ENCODE measurements at regions not wholly inside any gene's neighbourhood (a gene's known extent, or its start where the extent isn't known, plus 50 kb on each side); places are given as distances from the start of the nearest gene placed in this dataset.

- H3K27ac ChIP-seq, result no peak overlapping the region
- no peak overlapping the region for H3K4me3 ChIP-seq
- no peaks in the 10 kb centered on the region for H3K27me3 ChIP-seq
- TF ChIP-seq CTCF (IDR thresholded peaks at IDR 0.05 in 4 of 5, conservative IDR thresholded peaks at IDR 0.05 in 1 of 5) (no peak), POLR2A (IDR thresholded peaks at IDR 0.05) (no peak)
- ATAC-seq (peak; percentile 56 to 90), DNase-seq (no peak)
- peaks cover 0 to 11% of the 10 kb centered on the region in 2 donors for H3K4me1 ChIP-seq
- intact Hi-C loops (cut with DNase I; ENCODE audit: low total_unique reads) (no loop called here), in situ Hi-C loops (cut with MboI; ENCODE audit: low sequenced_read_pairs in 4 of 4) (no loop called here)
- no peaks in the 10 kb centered on the region for H3K36me3 ChIP-seq
- H3K9me3 ChIP-seq, result no peaks in the 10 kb centered on the region
These were observed 121.1 kb upstream of the SLC35B3 start for GRCh38 chr6:8556370-8557013.

GRCh38 chr6:8551993-8552392 is 116.6 kb upstream of the SLC35B3 start:
- no peak for ATAC-seq
- TF ChIP-seq CTCF (IDR thresholded peaks at IDR 0.05 in 4 of 5, conservative IDR thresholded peaks at IDR 0.05 in 1 of 5), result no peak
- H3K36me3 ChIP-seq, result no peaks in the 10 kb centered on the region
- H3K4me3 ChIP-seq, result no peak overlapping the region
- no peaks in the 10 kb centered on the region for H3K9me3 ChIP-seq
- H3K27me3 ChIP-seq, result no peaks in the 10 kb centered on the region
- intact Hi-C loops (cut with DNase I; ENCODE audit: low total_unique reads), result no loop called here
- in situ Hi-C loops (cut with MboI; ENCODE audit: low sequenced_read_pairs in 4 of 4), result no loop called here
- no peak for DNase-seq
- H3K4me1 ChIP-seq, result peaks cover 0 to 7% of the 10 kb centered on the region in 2 donors
- H3K27ac ChIP-seq, result no peak overlapping the region

GRCh38 chr6:8551386-8551785 is 116.0 kb upstream of the SLC35B3 start:
- H3K4me3 ChIP-seq, result no peak overlapping the region
- no peaks in the 10 kb centered on the region for H3K36me3 ChIP-seq
- no peak for DNase-seq
- H3K4me1 ChIP-seq, result peaks cover 0 to 4% of the 10 kb centered on the region in 2 donors
- TF ChIP-seq CTCF (IDR thresholded peaks at IDR 0.05 in 4 of 5, conservative IDR thresholded peaks at IDR 0.05 in 1 of 5), result no peak
- TF ChIP-seq POLR2A (IDR thresholded peaks at IDR 0.05), result no peak
- no peak overlapping the region for H3K27ac ChIP-seq
- in situ Hi-C loops (cut with MboI; ENCODE audit: low sequenced_read_pairs in 4 of 4) (no loop called here), intact Hi-C loops (cut with DNase I; ENCODE audit: low total_unique reads) (no loop called here)
- no peak for ATAC-seq
- no peaks in the 10 kb centered on the region for H3K9me3 ChIP-seq
- H3K27me3 ChIP-seq, result no peaks in the 10 kb centered on the region

- Histone ChIP-seq H3K4me1 (no peaks in the 10 kb centered on the region), H3K27ac (no peak overlapping the region), H3K4me3 (no peak overlapping the region), H3K27me3 (no peaks in the 10 kb centered on the region), H3K9me3 (no peaks in the 10 kb centered on the region), H3K36me3 (no peaks in the 10 kb centered on the region)
- ATAC-seq (no peak), DNase-seq (no peak)
- in situ Hi-C loops (cut with MboI; ENCODE audit: low sequenced_read_pairs in 4 of 4) (no loop called here), intact Hi-C loops (cut with DNase I; ENCODE audit: low total_unique reads) (no loop called here)
- TF ChIP-seq POLR2A (IDR thresholded peaks at IDR 0.05) (no peak), CTCF (IDR thresholded peaks at IDR 0.05 in 4 of 5, conservative IDR thresholded peaks at IDR 0.05 in 1 of 5) (no peak)
These were observed 113.9 kb upstream of the SLC35B3 start for GRCh38 chr6:8549074-8549790.

Measured in gastrocnemius medialis (tissue), 4 donors.